ENCODE measurements at regions not wholly inside any gene's neighbourhood (a gene's known extent, or its start where the extent isn't known, plus 50 kb on each side); places are given as distances from the start of the nearest gene placed in this dataset.
A peak's percentile ranks its signal among the peaks of the same experiment; 100 is the strongest.
"Not testable (repeated sequence)": the region's sequence is repeated elsewhere in the genome, so short reads cannot be mapped to it uniquely, and the experiment has no call there.

DNA sequence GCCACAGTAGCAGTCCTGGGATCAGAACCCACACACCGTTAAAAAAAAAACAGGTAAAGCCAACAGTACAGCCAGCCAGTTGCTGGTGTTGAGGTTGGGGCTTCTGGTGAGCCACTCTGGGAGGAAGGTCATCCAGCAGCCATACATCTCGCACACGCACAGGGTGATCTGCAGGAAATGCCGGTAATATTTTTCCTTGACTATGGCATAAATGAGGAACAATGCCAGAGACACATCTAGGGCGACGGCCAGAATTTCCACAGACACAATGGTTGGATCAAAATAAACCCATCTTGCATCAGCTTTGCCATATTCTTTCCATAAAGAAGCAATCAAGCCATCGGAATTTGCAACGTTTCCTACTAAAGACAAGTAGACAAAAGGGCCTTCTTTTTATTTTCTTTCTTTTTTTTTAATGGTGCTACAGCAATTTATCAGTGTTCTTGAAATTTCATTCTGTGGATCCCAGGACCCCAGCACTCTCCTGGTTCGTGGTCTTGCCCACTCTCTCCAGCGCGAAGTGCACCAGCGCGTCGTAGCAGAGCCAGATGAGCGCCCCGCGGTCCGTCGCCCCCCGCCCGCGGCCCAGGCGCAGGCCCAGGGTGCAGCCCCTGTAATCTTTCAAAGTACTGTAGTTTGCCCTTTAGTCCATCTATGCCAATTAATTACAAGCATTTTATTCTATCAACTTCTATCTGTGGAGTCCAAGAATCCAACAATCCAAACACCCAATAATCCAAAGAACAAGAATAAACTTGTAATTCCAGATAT lies 861.0 kb downstream of the CDH11 start:
- FAIRE-seq; DNase-seq (ENCODE audit: low spot score): not testable (repeated sequence)

DNA sequence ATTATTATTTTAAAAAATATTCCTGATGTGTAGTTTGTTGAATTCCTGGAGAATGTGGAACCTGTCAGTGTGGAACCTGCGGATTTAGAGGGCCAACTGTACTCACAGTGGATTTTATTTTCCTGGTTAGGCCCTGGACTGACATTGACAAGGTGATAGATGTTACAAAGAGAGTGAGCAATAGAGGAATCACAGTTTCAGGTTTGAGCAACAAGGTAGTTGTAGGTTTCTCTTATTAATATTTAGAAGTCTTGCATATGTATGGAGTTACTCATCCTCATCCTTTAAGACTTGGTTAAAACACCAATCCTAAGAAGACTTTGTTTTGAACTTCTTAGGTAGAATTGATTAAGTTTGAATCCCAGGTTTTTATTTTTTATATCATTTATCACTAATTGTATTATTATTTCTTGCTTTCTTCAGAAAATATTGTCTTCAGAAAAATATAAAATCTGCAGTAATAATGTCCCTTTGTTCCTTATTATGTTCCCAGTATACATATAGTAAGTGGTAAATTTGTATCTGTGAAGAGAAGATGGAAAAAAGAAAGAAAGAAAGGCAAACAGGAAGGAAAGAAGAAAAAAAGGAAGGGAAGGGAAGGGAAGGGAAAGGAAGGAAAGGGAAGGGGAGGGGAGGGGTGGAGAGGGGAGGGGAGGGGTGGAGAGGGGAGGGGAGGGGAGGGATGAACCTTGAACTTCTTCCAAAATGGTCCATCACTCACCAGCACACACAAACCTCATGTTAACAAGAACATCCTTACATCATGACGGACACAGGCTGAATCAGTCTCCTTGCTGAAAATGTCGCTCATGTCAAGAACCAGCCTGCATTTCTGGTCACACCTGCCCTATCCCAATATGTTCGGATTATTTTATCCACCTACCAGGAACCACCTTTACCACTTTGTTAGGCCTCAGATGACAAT lies 867.2 kb downstream of the CDH11 start:
- FAIRE-seq (no peak), DNase-seq (ENCODE audit: low spot score) (no peak)

DNA sequence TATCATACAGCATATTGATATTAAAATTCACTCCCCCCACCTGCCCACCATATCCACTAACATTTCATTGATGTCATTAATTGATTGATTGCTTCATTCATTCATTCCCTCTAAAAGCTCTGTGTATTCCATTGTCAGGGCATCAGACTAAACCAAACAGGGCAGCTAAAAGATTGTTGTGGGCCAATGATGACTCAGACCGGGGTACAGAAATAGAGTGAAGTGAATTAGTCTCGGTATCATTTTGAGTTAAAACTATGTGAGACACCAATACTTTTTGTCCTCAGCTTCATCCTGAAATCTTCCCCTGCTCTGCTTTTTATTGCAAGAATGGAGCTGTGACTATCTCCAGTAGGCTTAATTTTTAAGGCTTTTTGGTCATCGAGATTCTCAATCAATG lies 868.3 kb downstream of the CDH11 start:
- DNase-seq (ENCODE audit: low spot score) (no peak), FAIRE-seq (no peak)

DNA sequence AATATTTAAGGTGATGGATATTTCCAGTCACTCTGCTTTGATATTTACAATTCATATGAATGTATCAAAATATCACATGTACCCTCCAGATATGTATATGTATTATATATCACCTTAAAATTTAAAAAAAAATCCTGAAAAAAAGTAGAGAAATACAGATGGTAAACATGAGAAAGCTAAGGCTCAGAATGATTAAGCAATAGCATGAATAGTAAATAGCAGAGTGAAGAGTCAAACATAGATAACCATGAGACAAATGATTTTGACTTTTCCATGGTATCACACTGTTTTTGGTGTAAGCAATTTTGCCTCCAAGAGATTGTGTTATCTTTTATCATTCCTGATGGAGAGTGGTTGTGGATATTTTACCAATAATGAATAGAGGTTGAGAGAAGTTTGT lies 868.8 kb downstream of the CDH11 start:
- DNase-seq (ENCODE audit: low spot score), result no peak
- no peak for FAIRE-seq

DNA sequence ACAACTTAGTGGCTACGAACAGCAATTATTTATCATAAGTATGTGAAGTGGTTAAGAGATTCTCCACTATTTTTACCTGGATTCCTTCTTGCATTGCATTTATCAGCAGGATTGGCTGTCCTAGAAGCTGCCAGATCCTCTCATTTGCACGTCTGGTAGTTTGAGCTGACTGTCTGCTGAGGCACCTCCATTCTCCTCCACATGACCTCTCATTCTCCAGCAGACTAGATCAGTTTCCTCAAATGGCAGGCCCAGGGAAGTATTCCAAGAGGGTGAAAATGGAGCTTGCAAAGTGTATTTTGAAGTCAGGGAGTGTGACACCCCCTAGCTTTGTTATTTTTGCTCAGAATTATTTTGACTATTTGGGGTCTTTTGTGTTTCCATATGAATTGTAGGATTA lies 870.1 kb downstream of the CDH11 start:
- FAIRE-seq (no peak), DNase-seq (ENCODE audit: low spot score) (no peak)

DNA sequence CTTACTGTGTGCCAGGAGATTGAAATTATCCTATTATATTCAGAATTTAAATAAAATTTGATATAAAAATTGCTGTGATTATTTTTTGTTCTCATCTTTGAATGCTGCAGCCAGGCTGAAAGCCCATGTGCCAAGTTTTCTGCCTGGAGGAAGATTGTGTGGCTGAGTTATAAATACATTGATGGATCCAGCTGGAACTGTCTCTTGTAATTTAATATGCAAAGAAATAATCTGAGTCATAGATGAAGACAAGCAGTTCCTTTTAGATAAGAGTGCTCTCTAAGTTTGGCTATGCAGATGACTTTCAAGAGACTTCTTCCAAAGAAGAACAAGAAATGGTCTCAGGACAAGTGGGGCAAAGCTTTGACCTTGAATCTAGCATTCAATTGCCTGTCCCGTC lies 871.0 kb downstream of the CDH11 start:
- no peak for FAIRE-seq
- no peak for DNase-seq (ENCODE audit: low spot score)

DNA sequence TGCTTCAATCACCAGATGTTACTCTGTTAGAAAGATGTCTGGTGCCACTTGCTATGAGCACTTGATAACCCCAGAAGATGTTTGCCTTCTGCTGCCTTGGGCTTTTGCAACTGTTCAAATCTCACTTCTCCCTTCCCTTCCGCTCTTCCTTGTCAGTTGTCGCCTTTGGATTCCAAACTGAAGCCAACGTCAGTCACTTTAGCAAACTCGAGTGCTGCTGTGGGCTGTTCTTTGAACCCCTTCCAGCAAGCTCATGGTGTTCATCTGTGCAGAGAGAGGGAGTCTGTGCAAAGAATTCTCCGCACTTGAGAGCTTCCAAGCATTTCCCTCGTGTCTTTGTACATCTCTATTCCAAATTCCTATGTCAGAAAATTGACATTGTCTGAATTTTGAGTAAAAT lies 879.4 kb downstream of the CDH11 start:
- no peak for DNase-seq (ENCODE audit: low spot score)
- FAIRE-seq, result no peak

DNA sequence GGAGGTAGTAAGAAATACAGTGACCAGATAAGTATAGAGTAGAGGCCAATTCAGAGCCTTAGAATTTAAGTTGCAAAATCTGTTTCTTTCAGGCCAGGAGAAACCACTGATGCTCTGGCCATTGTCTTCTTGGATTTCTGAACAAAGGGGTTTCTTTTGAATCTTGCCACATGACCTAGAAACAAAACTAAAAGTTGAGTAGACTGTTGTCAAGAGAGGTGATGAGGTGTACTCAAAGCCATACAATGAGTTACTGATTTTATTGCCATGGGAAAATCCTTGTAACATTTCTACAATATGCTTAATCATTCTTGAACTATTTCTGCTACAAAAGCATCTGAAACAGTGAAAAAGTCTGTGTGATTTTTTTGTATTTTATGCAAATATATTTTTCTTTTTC lies 881.3 kb downstream of the CDH11 start:
- DNase-seq (ENCODE audit: low spot score) (peak; percentile 47), FAIRE-seq (peak; percentile 76)

DNA sequence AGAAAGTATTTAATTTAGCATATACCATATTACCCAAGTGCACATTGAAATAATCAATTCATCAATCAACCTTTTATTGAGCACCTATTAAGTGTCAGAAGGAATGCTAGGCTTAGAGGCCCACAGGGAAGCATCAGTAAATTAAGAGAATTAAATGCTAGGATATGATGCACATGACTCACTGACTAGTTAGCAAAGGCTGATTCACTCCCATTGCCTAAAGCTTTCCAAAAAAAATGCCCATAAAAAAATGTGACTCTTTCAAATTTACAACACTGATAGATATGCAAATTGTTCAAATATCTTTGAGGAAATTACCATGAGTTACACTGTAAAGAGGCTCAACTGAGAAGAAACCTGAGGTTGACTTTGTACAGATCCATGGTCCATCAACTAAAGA lies 883.3 kb downstream of the CDH11 start:
- DNase-seq (ENCODE audit: low spot score) (no peak), FAIRE-seq (no peak)

DNA sequence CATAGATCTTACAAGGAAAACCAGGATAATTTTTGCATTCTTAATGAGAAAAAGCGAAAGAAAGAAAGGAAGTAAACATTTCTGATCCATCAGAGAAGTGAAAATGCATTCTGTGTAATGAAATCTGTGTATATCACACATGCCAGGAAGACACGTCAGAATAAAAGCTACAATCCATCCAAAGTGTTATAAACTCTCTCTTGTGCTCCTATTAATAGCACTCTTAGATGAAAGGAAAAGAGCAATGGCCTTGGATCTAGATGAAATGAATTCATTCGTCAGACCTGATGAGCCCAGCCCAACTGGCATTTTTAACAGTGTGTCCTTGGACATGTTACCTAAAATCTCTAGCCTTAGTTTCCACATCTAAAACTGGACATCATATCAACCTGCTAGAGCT lies 885.5 kb downstream of the CDH11 start:
- DNase-seq (ENCODE audit: low spot score), result no peak
- FAIRE-seq, result no peak

DNA sequence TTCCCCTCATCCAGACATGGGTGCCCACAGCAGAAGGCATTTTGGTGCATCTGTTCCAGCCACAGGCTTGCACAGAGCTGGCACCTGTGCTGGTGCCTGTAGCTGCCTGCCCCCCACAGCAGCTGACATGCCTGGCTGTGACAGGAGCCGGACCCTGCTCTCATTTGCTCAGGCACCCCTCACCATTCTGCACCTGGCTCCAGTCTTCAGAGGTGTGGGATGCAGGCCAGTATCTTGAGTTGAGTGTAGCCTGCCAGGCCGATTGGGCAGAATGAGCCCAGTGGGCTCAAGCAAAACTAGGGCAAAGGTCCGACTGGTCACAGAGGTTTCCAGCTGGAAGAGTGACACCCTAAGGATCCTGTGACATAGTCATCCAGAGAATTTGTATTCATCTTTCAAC lies 887.7 kb downstream of the CDH11 start:
- no peak for FAIRE-seq
- DNase-seq (ENCODE audit: low spot score), result no peak

DNA sequence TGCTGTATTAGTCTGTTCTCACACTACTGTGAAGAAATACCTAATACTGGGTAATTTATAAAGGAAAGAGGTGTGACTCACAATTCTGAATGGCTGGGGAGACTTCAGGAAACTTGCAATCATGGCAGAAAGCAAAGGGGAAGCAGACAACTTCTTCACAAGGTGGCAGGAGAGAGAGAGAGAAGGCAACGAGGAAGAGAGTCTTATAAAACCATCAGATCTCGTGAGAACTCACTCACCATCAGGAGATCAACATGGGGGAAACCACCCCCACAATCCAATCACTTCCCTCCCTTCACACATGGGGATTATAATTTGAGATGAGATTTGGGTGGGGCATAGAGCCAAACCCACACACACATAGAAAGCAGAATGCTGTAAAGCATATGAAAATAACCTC lies 896.2 kb downstream of the CDH11 start:
- FAIRE-seq (no peak), DNase-seq (ENCODE audit: low spot score) (no peak)

DNA sequence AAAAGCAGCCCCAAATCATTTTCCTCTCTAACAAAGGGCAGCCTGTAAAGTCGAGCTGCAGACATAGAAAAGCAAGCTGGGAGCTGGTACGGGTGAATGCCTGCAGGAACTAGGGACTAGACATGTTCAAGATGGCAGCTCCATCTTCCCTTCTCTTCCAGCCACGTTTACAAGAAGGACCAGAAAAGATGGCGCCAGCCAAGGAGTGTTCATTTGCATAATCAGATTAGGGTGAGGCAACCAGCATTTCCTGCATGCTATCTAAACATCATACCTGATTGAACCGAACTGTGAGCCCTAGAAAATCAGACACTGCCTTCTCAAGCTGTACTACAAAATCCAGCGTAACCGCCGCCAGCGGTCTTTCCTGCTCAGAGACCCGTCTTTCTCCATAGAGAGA lies 896.8 kb downstream of the CDH11 start:
- no peak for DNase-seq (ENCODE audit: low spot score)
- FAIRE-seq, result no peak

DNA sequence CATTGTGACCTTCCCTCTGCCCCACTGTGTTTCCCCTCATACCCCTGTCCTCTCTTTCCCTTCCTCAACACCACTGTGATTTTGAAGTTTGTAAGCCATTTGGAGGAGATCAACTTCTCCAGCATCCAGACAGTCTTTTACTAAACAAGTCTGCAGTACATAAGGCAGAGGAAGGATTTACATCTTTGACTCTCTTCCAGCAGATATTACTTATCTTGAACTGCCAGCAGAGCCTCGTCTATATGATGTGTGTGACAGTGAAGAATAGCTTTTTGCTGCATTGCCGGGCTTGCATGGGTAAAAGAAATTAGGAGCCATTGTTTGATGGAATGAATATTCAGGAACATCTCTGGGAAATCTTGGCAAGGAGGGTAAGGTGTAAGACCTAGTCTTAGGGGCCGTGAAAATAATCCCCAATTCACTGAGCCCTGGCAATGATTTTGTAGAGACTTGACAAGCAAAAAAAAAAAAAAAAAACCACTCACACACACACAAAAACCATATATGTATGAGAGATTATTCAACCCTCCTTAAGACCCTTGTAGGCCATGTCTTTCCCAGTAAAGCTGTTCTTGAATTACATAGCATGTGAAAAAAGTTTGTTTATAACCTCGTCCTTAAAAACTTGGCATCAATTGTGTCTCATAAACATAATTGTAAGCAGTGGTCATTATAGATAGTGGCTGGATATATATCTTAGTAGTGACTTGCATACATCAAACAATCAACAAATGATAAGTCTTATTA lies 903.9 kb downstream of the CDH11 start:
- DNase-seq (ENCODE audit: low spot score) (no peak), FAIRE-seq (no peak)

DNA sequence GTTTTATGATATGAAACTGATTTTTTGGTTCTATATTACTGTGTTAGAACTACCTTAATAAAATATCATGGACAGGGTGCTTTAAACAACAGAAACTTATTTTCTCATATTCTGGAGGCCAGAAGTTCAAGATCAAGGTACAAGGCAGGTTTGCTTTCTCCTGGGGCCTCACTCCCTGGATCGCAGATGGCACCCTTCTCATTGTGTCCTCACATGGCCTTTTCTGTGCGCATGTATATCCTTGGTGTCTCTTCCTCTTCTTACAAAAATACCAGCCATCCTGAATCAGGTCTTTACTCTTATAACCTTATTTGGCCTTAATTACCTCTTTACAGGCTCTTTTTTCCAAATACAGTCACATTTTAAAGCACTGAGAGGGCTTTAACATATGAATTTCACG lies 906.1 kb downstream of the CDH11 start:
- DNase-seq (ENCODE audit: low spot score) (no peak), FAIRE-seq (no peak)

DNA sequence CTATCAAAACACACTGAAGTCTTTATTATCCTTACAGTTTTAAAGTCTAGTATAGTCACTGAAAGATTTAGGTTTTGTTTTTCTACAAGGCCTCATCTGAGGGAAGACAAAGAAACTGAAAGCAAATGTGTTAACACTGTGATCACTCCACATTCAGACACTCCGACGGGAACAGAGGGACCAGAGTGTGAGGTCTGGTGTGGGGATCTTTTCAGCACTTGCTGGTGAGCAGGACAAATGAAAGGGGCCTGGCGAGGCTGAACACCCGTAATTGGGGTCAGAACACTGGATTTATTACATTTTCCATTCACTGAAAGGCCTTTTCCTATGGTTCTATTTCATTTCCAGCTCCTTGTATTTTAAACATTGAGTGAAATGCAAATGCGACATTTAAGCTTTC lies 910.5 kb downstream of the CDH11 start:
- DNase-seq (ENCODE audit: low spot score), result no peak
- no peak for FAIRE-seq

DNA sequence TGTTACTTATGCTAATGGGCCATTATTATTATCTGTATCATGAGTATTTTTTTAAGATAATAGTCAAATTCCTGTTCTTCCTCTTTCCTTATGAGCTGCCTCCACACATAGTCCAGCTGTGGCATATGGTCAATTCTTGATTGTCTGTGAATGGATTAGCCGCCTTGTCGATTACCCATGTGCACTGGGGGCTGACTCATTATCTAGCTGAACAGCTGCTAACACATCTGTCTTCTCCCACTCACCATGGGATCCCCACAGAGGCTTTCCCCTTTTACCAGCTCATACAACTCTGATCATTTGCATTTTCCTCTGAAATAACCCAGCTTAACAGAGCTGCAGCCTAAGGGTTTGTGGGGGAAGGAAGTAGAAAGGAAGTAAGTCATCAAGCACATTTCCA lies 915.0 kb downstream of the CDH11 start:
- no peak for FAIRE-seq

DNA sequence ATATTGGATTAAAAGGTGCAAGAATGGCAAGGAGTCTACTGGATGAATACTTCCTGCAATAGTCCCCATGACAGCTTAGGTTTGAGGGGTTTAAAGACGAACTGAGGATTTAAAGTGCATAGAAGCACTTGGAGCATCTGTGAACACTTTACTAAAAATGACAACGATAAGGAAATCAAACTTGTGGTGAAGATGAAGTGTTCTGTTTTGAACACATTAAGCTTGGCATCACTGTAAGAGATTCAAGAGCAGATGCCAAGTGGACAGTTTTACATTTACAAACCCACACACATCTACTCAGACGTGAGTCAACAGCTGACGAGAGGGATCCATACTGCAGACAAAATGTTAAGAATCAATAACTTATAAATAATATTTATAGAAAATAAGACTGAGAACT lies 918.7 kb downstream of the CDH11 start:
- DNase-seq (ENCODE audit: low spot score) (no peak), FAIRE-seq (no peak)

More for the DNA sequence above, 915.0 kb downstream of the CDH11 start:
- no peak for DNase-seq (ENCODE audit: low spot score)

DNA sequence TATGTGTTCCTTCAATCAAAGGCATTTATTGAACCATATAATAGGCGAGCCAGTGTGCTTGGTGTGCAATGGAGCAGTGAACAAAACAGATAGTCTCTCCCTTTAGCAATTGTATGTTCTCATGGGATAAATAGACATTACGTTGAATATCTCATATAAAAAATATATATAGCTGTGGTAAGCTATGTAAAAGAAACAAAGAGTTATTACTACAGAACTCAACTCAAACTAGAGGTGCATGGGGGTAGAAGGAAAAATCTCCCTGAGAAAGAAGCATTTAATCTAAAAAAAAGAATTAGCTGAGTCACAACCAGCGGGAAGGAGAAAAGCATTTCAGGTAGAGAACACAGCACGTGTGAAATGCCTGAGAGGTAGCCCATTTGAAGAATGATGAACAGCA lies 919.3 kb downstream of the CDH11 start:
- FAIRE-seq (no peak), DNase-seq (ENCODE audit: low spot score) (no peak)

DNA sequence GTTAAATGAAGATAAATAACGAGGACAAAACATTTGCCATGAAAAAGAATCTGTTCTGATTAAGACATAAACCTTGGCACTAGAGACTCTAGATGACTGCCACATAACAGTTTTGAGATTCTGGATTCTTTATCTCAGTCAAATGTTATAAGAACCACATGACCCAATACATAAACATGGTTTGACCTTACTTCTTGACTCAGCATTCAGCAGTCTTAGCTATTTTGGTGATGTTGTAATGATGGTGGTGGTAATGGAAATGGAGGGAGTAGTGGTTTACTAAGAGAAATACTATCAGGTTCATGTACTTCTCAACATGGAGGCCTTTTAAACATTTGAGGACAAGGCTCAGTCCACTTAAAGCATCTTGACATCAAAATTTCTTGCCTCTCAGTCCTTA lies 925.4 kb downstream of the CDH11 start:
- FAIRE-seq (no peak), DNase-seq (ENCODE audit: low spot score) (no peak)

DNA sequence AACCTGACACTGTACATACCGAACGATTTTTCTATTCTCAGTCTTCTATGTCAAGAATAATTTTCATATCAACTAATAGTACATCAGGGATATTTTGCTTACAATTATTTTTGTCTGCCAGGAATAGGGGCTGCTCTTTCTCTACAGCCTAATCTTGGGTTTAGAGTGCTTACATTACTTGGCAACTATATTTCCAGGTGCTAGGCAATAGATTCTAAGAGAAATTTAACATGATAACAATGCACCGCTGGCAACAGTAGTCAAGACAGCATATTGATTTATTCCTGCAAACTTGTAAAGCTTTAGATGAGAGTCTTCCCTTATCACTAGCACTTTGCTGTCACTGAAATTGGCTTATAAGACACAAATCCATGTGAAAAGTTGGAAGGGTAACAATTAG lies 935.9 kb downstream of the CDH11 start:
- FAIRE-seq (no peak), DNase-seq (ENCODE audit: low spot score) (no peak)

DNA sequence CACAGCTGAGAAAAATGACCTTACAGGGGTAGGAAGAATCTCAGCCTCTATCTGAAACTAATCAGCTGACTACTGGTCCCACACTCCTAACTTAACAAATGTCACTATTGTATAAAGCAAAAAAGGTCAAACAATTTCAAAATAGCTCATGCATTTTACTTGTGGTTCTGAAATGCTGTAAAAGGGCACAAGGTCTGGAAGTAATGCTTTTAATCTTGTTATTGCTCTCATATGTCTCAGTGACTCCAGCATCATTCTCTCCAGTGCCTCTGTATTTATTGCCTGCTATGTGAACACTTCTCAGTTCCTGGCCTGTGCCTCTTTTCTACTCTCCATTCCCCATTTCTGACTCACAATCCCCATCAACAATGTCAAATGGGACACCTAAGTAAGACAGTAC lies 937.7 kb downstream of the CDH11 start:
- FAIRE-seq (no peak), DNase-seq (ENCODE audit: low spot score) (no peak)
